Sigmoid colon (tissue), 6 donors: ENCODE measurements at regions not wholly inside any gene's neighbourhood (a gene's known extent, or its start where the extent isn't known, plus 50 kb on each side); places are given as distances from the start of the nearest gene placed in this dataset.
A peak's percentile ranks its signal among the peaks of the same experiment; 100 is the strongest.
"Not testable (repeated sequence)": the region's sequence is repeated elsewhere in the genome, so short reads cannot be mapped to it uniquely, and the experiment has no call there.

ENCODE experiments used
- DNase-seq: peaks from one replicate; pipeline ENCODE4 v3.0.0-alpha.2; 2019
- H3K27ac ChIP-seq, 4 donors: fragments of 200-600 bp; sonication (generic); one replicate each; pipeline ENCODE4 v1.5.1; 2016 to 2019; ENCODE audit warnings: mild to moderate bottlenecking in 1 of 4
- H3K27me3 ChIP-seq, 3 donors: fragments of 200-600 bp; sonication (generic); one replicate each; pipeline ENCODE4 v1.5.1; 2019; ENCODE audit warnings: mild to moderate bottlenecking in 1 of 3
- H3K36me3 ChIP-seq, 4 donors: fragments of 200-600 bp; sonication (generic); one replicate each; pipeline ENCODE4 v1.5.1; 2016 to 2019
- H3K4me1 ChIP-seq, 4 donors: fragments of 200-600 bp; sonication (generic); one replicate each; pipeline ENCODE4 v1.5.1; 2017 to 2019
- H3K4me3 ChIP-seq, 4 donors: fragments of 200-600 bp; sonication (generic); one replicate each; pipeline ENCODE4 v1.5.1; 2017 to 2019; ENCODE audit warnings: mild to moderate bottlenecking in 2 of 4, moderate library complexity in 1 of 4
- H3K9me3 ChIP-seq, 4 donors: fragments of 200-600 bp in 3 of 4; sonication (generic) in 3 of 4; one replicate each; pipeline versions ENCODE4 v1.5.1 to v1.6.1; 2013 to 2019
- CTCF ChIP-seq, 4 experiments: fragments of 450-650 bp in 3 of 4; fragments of 200-600 bp in 1 of 4; IDR thresholded peaks; one replicate each; pipeline ENCODE4 v1.5.1; 2016 to 2019; ENCODE audit warnings: antibody characterized with exemption in 4 of 4, mild to moderate bottlenecking in 3 of 4, moderate library complexity in 2 of 4
- EP300 ChIP-seq, 4 donors: sonication (generic); formaldehyde crosslinking; IDR thresholded peaks; one replicate each; pipeline ENCODE4 v1.6.1; 2017; ENCODE audit warnings: antibody characterized with exemption in 4 of 4
- POLR2A ChIP-seq, 2 donors: fragments of 450-650 bp; IDR thresholded peaks; one replicate each; pipeline ENCODE4 v1.6.1; 2016; ENCODE audit warnings: antibody characterized with exemption in 2 of 2, mild to moderate bottlenecking in 2 of 2, moderate library complexity in 2 of 2
- POLR2AphosphoS5 ChIP-seq, 4 donors: sonication (generic); formaldehyde crosslinking; IDR thresholded peaks; one replicate each; pipeline ENCODE4 v1.6.1; 2017; ENCODE audit warnings: antibody characterized with exemption in 4 of 4
- WGBS, 2 donors: extraction: QIAGEN DNeasy Blood & Tissue Kit; methylation state at CpG; one replicate each; pipeline ENCODE4 v1.1.7; 2013; 5-methylcytosine and 5-hydroxymethylcytosine counted together
- intact Hi-C: fragments of 100-400 bp; cut with DNase I; formaldehyde crosslinking; loops from one replicate; pipeline ENCODE4 v1.15.1; 2023
- donor health status: healthy with polysubstance abuse.
- donor health status: healthy.

DNA sequence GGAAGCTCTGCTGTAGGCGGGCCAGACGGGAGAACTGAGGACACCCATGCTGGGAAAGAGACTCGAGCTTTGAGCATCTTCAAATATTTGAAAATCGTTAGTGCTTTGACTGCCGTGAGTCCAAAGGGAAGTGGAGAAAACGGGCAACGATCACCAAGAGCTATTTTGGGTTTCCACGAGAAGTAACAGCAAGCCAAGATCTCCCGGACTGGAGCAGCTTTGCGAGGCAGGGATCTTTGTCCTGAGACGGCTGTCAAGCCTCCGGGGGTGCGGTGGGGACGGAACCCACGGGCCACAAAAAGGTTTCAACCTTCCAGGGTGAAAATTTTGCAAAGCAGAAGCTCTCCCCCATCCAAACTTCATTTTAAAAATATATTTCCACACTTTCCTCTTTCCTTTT is 195.8 kb downstream of the NDUFA10 start:
- Histone ChIP-seq H3K9me3 (no peaks in the 10 kb centered on the region), H3K27ac (no peak overlapping the region), H3K36me3 (no peaks in the 10 kb centered on the region), H3K4me3 (no peak overlapping the region), H3K4me1 (peaks cover 0 to 32% (median 22%) of the 10 kb centered on the region in 4 donors), H3K27me3 (no peaks in the 10 kb centered on the region)
- no peak for DNase-seq
- intact Hi-C loops, result no loop called here
- 66 to 68% methylated on average over 15 of the region's 15 CpGs for WGBS, 2 donors
- no peak for TF ChIP-seq CTCF (IDR thresholded peaks at IDR 0.05)

- H3K9me3 ChIP-seq, H3K36me3 ChIP-seq, intact Hi-C loops, H3K27ac ChIP-seq, H3K4me3 ChIP-seq, DNase-seq, H3K27me3 ChIP-seq: not testable (repeated sequence)
- peaks cover 0 to 32% (median 22%) of the 10 kb centered on the region in 4 donors for H3K4me1 ChIP-seq
- WGBS, 2 donors, result 86 to 89% methylated on average over 12 of the region's 12 CpGs
Observed at GRCh38 chr2:239828973-239829275, 196.2 kb downstream of the NDUFA10 start.

DNA sequence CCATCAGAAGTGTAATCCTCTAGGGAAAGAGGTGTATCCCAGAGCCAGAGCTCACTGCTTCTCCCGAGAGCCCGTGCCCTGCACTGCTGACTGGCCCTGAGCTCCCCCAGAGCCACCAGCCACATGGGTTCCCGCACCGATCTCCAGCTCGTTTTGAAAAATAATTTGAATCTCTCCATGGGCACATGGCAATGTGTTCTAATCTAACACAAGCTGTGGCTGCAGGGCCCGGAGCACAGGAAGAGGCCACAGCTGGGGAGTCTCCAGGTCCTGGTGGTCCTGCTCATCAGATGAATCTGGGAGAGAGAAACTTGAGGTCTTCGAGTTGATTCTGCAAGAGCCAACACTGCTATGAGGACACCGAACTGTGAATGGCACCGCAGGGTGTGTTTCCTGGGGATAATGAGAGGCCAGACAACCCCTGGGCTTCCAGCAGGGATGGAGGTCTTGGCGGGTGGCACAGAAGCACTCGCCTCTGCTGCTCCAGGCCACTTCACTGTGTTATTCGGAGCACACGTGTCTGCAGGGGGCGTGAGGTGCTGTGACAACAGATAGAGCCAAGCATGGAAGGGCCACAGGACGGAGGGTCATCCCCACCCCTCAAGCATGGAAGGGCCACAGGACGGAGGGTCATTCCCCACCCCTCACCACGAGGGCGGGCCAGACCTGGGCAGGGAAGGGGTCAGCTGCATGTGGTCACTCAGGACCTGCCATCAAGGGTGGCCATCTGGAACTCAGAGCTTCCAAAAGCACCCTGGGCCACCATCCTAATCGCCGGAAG is 196.8 kb downstream of the NDUFA10 start:
- H3K27ac ChIP-seq, result no peak overlapping the region
- no peaks in the 10 kb centered on the region for H3K27me3 ChIP-seq
- peaks cover 0 to 32% (median 22%) of the 10 kb centered on the region in 4 donors for H3K4me1 ChIP-seq
- no peak overlapping the region for H3K4me3 ChIP-seq
- intact Hi-C loops, result no loop called here
- H3K36me3 ChIP-seq, result no peaks in the 10 kb centered on the region
- 75 to 77% methylated on average over 20 of the region's 20 CpGs for WGBS, 2 donors
- no peaks in the 10 kb centered on the region for H3K9me3 ChIP-seq
- no peak for TF ChIP-seq POLR2A (IDR thresholded peaks at IDR 0.05)
- no peak for TF ChIP-seq CTCF (IDR thresholded peaks at IDR 0.05)
- peak; percentile 50 for DNase-seq

DNA sequence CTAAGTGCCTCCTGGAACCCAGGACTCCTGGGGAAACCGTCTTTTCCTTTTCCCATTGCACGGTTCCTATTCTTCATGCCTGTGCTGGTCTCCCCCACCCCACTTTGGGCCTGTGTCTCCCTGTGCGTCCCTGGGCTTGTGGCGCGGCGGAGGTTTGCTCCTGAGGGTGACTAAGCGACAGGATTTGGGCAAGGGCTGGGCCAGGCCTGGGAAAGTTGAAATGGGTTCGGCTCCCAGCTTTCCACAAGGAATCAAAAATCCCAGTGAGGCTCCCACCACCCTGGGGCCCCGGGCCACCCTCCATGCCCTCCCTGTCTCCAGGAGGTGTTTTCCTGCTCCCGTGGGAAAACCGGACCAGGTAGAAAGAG is 197.6 kb downstream of the NDUFA10 start:
- 89 to 93% methylated on average over 11 of the region's 11 CpGs for WGBS, 2 donors
- peak; percentile 43 for DNase-seq

DNA sequence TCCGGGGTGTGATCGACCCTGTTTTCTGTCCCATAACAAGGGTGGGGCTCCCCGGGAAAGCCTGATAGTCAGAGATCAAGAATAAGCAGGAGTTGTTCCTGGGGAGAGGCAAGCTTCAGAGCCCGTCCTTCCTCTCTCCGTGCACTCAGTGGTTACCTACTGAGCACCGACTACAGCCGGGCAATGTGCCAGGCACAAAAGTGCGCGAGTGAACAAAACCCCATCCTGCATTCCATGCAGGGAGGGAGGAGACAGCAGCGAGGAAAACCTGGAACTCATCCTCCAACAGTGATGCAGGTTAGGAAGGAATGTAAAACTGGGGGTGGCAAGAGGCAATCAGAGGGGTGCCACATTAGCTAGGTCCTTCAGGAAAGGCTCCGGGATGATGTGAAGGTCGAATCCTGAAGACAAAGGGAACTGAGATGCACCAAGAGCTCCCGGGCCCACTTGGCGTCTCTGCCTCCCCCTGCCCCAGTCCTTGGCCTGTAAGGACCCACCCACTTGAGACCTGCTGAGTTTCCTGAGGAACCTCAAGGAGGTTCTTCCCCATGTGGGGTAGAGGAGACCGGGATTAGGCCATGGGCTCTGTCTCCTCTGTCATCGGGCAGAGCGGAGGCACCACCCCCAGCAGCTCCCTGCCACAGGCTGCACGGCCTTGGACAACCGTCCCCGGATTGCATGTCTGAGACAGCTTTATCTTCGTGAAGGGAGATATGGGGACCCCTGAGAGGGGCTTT is 198.2 kb downstream of the NDUFA10 start:
- WGBS, 2 donors, result 86 to 88% methylated on average over 21 of the region's 21 CpGs
- Histone ChIP-seq H3K4me1 (peaks cover 0 to 32% (median 22%) of the 10 kb centered on the region in 4 donors), H3K36me3 (no peaks in the 10 kb centered on the region), H3K9me3 (no peaks in the 10 kb centered on the region), H3K27ac (no peak overlapping the region), H3K4me3 (no peak overlapping the region), H3K27me3 (no peaks in the 10 kb centered on the region)
- TF ChIP-seq POLR2AphosphoS5 (IDR thresholded peaks at IDR 0.05) (no peak), POLR2A (IDR thresholded peaks at IDR 0.05) (no peak), CTCF (IDR thresholded peaks at IDR 0.05) (no peak), EP300 (IDR thresholded peaks at IDR 0.05) (no peak)
- DNase-seq, result peak; percentile 62
- intact Hi-C loops, result no loop called here

More for the DNA sequence above, 197.6 kb downstream of the NDUFA10 start:
- no peak for TF ChIP-seq POLR2A (IDR thresholded peaks at IDR 0.05)
- no peak for TF ChIP-seq EP300 (IDR thresholded peaks at IDR 0.05)
- no peak for TF ChIP-seq CTCF (IDR thresholded peaks at IDR 0.05)
- no peak for TF ChIP-seq POLR2AphosphoS5 (IDR thresholded peaks at IDR 0.05)
- Histone ChIP-seq H3K4me3 (no peak overlapping the region), H3K9me3 (no peaks in the 10 kb centered on the region), H3K4me1 (peaks cover 0 to 32% (median 22%) of the 10 kb centered on the region in 4 donors), H3K27me3 (no peaks in the 10 kb centered on the region), H3K27ac (no peak overlapping the region), H3K36me3 (no peaks in the 10 kb centered on the region)
- intact Hi-C loops, result no loop called here
